Ishikawa (cell line): ENCODE measurements at regions not wholly inside any gene's neighbourhood (a gene's known extent, or its start where the extent isn't known, plus 50 kb on each side); places are given as distances from the start of the nearest gene placed in this dataset.

ENCODE experiments used
- CREB1 ChIP-seq: IDR thresholded peaks from 2 replicates; pipeline ENCODE4 v1.6.1; 2012; ENCODE audit warnings: low read depth
- EP300 ChIP-seq: IDR thresholded peaks from 2 replicates; pipeline ENCODE4 v1.6.1; 2012; ENCODE audit warnings: borderline replicate concordance
- REST ChIP-seq: IDR thresholded peaks from 2 replicates; pipeline ENCODE4 v1.6.1; 2012; ENCODE audit warnings: low read depth, mild to moderate bottlenecking
- TAF1 ChIP-seq: IDR thresholded peaks from 2 replicates; pipeline ENCODE4 v1.6.1; 2012; ENCODE audit warnings: low read depth, mild to moderate bottlenecking
- TCF12 ChIP-seq: IDR thresholded peaks from 2 replicates; pipeline ENCODE4 v1.6.1; 2012; ENCODE audit warnings: low read depth
- ZBTB7A ChIP-seq: IDR thresholded peaks from 2 replicates; pipeline ENCODE4 v1.6.1; 2012; ENCODE audit warnings: low read depth

DNA sequence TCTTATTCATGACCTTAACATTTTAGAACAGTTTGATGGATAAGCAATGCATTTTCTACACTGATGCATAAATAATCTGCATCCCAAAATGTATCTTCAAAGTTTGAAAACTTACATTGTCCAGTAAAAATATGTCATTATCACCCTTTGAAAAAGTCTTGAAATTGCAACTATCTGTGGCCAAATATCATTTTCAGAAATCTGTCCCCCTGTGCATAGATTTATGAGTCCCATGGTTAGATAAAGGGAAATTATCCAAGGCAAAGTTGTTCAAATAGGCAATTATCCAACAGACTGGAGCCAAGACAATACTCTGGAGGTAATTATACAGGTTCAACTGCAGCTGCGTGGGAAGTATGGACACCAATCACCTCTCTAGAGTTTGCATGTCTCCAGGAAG is 182.5 kb upstream of the INTU start:
- TF ChIP-seq TAF1 (no peak), REST (no peak), EP300 (no peak), CREB1 (no peak), TCF12 (no peak), ZBTB7A (no peak)
